HL-60 (cell line): ENCODE measurements at regions not wholly inside any gene's neighbourhood (a gene's known extent, or its start where the extent isn't known, plus 50 kb on each side); places are given as distances from the start of the nearest gene placed in this dataset.

Experiments
- DNase-seq, 2 experiments: peaks; one replicate each; pipeline ENCODE4 v3.0.0-alpha.2; 2010 to 2020; ENCODE audit warnings: low read depth in 1 of 2, low spot score in 1 of 2
- H3K27ac ChIP-seq: fragments of 250-450 bp; sonication (Bioruptor Pico); replicated peaks from 2 replicates; pipeline ENCODE4 v1.5.1; 2020; ENCODE audit warnings: mild to moderate bottlenecking, moderate library complexity
- H3K27me3 ChIP-seq: fragments of 250-450 bp; sonication (Bioruptor Pico); 2 replicates; pipeline ENCODE4 v1.5.1; 2021; ENCODE audit warnings: mild to moderate bottlenecking, moderate library complexity; ENCODE audit not compliant: insufficient read depth, poor library complexity, severe bottlenecking
- H3K4me3 ChIP-seq: replicated peaks from 2 replicates; pipeline ENCODE4 v1.5.1; 2011; ENCODE audit warnings: mild to moderate bottlenecking, control low read depth, low read length; ENCODE audit not compliant: insufficient read depth
- GABPA ChIP-seq: IDR thresholded peaks from 2 replicates; pipeline ENCODE4 v1.6.1; 2012; ENCODE audit warnings: low read depth
- POLR2AphosphoS5 ChIP-seq: IDR thresholded peaks from 2 replicates; pipeline ENCODE4 v1.6.1; 2012; ENCODE audit warnings: low read depth
- SPI1 ChIP-seq: IDR thresholded peaks from 2 replicates; pipeline ENCODE4 v1.6.1; 2012; ENCODE audit warnings: low read depth, mild to moderate bottlenecking, borderline replicate concordance
- TF ChIP-seq, protein P1 (sequence below): IDR thresholded peaks from one replicate; pipeline ENCODE4 v1.5.1; 2011; ENCODE audit warnings: low read length, control low read depth, inconsistent platforms; ENCODE audit not compliant: insufficient read depth
- TF ChIP-seq, protein P2 (sequence below): IDR thresholded peaks from 2 replicates; pipeline ENCODE4 v1.6.1; 2012; ENCODE audit warnings: low read depth; ENCODE audit not compliant: insufficient replicate concordance

DNA sequence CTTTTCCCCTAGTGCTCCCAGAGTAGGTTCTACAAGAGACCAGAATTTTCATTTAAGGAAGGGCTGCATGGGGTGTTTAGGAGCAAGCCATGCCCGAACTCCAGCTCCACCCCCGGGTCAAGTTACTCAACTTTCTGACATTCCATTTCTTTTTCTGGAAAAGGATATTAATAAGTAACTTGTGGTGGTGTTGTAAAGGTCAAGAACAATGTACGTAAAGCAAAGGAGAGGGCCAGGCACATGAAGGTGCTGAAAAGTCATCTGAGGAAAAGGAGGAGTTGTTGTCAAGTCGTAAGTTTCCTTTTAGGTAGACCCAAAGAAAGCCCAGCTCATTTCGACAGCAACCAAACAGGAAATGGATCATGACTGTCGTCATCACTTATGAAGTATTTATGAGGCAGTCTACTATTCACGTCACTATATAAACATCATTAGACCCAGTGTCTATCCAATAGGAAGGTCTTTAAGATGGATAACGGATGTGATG, 319.6 kb upstream of the IL12A start:
- Histone ChIP-seq H3K27me3 (no peaks in the 10 kb centered on the region), H3K4me3 (no peak overlapping the region), H3K27ac (no peak overlapping the region)
- no peak for DNase-seq
- TF ChIP-seq, protein P1, sequence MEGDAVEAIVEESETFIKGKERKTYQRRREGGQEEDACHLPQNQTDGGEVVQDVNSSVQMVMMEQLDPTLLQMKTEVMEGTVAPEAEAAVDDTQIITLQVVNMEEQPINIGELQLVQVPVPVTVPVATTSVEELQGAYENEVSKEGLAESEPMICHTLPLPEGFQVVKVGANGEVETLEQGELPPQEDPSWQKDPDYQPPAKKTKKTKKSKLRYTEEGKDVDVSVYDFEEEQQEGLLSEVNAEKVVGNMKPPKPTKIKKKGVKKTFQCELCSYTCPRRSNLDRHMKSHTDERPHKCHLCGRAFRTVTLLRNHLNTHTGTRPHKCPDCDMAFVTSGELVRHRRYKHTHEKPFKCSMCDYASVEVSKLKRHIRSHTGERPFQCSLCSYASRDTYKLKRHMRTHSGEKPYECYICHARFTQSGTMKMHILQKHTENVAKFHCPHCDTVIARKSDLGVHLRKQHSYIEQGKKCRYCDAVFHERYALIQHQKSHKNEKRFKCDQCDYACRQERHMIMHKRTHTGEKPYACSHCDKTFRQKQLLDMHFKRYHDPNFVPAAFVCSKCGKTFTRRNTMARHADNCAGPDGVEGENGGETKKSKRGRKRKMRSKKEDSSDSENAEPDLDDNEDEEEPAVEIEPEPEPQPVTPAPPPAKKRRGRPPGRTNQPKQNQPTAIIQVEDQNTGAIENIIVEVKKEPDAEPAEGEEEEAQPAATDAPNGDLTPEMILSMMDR = no peak
- TF ChIP-seq SPI1 (no peak), POLR2AphosphoS5 (no peak), GABPA (no peak)
- TF ChIP-seq, protein P2, sequence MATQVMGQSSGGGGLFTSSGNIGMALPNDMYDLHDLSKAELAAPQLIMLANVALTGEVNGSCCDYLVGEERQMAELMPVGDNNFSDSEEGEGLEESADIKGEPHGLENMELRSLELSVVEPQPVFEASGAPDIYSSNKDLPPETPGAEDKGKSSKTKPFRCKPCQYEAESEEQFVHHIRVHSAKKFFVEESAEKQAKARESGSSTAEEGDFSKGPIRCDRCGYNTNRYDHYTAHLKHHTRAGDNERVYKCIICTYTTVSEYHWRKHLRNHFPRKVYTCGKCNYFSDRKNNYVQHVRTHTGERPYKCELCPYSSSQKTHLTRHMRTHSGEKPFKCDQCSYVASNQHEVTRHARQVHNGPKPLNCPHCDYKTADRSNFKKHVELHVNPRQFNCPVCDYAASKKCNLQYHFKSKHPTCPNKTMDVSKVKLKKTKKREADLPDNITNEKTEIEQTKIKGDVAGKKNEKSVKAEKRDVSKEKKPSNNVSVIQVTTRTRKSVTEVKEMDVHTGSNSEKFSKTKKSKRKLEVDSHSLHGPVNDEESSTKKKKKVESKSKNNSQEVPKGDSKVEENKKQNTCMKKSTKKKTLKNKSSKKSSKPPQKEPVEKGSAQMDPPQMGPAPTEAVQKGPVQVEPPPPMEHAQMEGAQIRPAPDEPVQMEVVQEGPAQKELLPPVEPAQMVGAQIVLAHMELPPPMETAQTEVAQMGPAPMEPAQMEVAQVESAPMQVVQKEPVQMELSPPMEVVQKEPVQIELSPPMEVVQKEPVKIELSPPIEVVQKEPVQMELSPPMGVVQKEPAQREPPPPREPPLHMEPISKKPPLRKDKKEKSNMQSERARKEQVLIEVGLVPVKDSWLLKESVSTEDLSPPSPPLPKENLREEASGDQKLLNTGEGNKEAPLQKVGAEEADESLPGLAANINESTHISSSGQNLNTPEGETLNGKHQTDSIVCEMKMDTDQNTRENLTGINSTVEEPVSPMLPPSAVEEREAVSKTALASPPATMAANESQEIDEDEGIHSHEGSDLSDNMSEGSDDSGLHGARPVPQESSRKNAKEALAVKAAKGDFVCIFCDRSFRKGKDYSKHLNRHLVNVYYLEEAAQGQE = no peak

DNA sequence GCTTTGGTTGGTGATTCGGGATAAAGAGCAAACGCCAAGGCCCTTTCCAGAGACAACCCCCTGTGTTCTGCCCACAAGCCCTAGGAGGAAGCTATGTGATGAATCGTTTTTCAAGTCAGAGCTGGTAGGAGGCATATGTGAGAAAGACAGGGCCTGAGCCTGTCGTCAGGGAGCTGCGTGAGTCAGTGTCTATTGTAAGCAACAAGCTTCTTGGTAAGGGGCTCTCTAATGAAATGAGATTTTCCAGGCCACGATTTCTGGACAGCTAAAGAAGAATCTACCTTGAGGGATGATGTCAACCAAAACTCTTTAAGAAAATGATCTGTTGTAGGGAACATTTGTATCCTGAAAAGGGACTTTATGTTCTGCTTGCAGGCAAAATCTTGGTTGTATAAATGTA, 318.9 kb upstream of the IL12A start:
- no peak for DNase-seq
- no peak for TF ChIP-seq GABPA
- TF ChIP-seq POLR2AphosphoS5 = no peak
- TF ChIP-seq, protein P1 = no peak
- no peak for TF ChIP-seq SPI1
- TF ChIP-seq, protein P2 = no peak
- H3K27ac ChIP-seq = no peak overlapping the region

DNA sequence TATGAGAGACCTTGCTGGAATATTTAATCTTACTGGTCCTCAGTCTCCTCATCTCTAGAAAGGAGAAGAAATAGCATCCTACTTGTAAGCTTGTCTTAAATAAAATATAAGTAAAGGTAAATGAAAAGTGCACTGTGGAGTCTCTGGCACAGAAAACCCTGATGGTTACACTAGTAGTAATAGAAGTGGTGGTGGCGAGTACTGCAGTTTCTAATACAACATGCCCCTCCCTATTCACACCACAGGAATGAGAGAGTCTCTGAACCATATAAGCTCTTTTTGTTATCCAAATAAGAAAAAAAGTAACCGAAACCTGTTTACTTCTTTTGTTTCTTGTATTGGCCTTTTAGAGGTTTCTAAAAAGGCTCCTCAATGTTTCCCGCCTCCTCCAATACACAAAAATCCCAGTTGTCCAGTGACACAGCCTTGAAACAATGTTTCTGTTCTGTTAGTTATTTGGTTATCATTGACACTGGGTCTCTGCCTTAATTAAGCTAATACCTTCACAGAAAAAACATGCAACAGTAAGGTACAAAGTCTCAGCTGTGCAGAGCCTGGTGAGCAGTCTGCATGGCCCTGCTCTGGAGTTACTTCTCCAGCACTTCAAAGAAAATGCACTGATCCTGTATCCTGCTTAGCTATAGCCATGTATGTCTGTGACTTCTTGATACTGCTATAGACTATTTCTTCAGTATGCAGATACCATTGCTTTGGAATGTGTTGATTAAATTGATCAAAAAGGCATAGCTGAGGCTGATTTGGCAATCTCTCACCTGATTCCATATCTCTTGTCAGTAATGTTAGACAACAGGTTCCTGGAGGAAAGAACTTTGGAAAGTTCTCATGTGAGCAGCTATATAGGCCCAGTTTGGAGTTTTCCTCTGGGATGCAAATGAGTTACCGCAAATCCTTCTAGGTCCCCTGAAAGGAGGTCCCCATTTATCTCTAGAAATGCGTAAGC, 315.6 kb upstream of the IL12A start:
- H3K27me3 ChIP-seq = no peaks in the 10 kb centered on the region
- no peak for TF ChIP-seq SPI1
- TF ChIP-seq, protein P1 = no peak
- TF ChIP-seq POLR2AphosphoS5 = no peak
- TF ChIP-seq, protein P2 = no peak
- TF ChIP-seq GABPA = no peak
- no peak overlapping the region for H3K4me3 ChIP-seq
- no peak for DNase-seq
- H3K27ac ChIP-seq = no peak overlapping the region

More for the DNA sequence above, 318.9 kb upstream of the IL12A start:
- H3K27me3 ChIP-seq = no peaks in the 10 kb centered on the region
- H3K4me3 ChIP-seq = no peak overlapping the region
